ENCODE measurements at regions not wholly inside any gene's neighbourhood (a gene's known extent, or its start where the extent isn't known, plus 50 kb on each side); places are given as distances from the start of the nearest gene placed in this dataset.

GRCh38 chr18:38790786-38791185 lies 1225.2 kb upstream of the CELF4 start:
- no peak overlapping the region for H3K4me3 ChIP-seq (ENCODE audit: low read depth, low read length)
- no peaks in the 10 kb centered on the region for H3K9me3 ChIP-seq
- H3K9me3 Mint-ChIP-seq (ENCODE audit: unreplicated experiment), result no peaks in the 10 kb centered on the region
- H3K4me1 Mint-ChIP-seq (ENCODE audit: low read depth, unreplicated experiment), result no peaks in the 10 kb centered on the region
- CTCF ChIA-PET, result no interaction called here
- H3K27ac Mint-ChIP-seq (ENCODE audit: unreplicated experiment), result no peak overlapping the region
- no peak overlapping the region for H3K4me3 Mint-ChIP-seq (ENCODE audit: unreplicated experiment)
- BruUV-seq (replicated peaks), result no TSS peak
- POLR2A ChIA-PET, result no interaction called here
- intact Hi-C loops (cut with micrococcal nuclease; ENCODE audit: unreplicated experiment), result no loop called here
- no peaks in the 10 kb centered on the region for H3K27me3 Mint-ChIP-seq (ENCODE audit: insufficient read depth, unreplicated experiment)
- DNase-seq, result no peak
- H3K36me3 ChIP-seq (ENCODE audit: control insufficient read depth, insufficient read depth, low read length), result no peaks in the 10 kb centered on the region
- no peaks in the 10 kb centered on the region for H3K27me3 ChIP-seq (replicated peaks; ENCODE audit: control insufficient read depth, insufficient read depth, low read length)
- TF ChIP-seq CTCF (IDR thresholded peaks at IDR 0.05; ENCODE audit: insufficient read depth in 1 of 2, low read depth in 1 of 2, low read length in 1 of 2, severe bottlenecking in 1 of 2, unreplicated experiment in 1 of 2), result no peak
- no peaks in the 10 kb centered on the region for H3K4me1 ChIP-seq
- no peaks in the 10 kb centered on the region for H3K36me3 Mint-ChIP-seq (ENCODE audit: insufficient read depth, unreplicated experiment)

GRCh38 chr18:38790303-38790702 lies 1224.7 kb upstream of the CELF4 start:
- Mint-ChIP-seq H3K4me3 (ENCODE audit: unreplicated experiment) (no peak overlapping the region), H3K36me3 (ENCODE audit: insufficient read depth, unreplicated experiment) (no peaks in the 10 kb centered on the region), H3K27me3 (ENCODE audit: insufficient read depth, unreplicated experiment) (no peaks in the 10 kb centered on the region), H3K27ac (ENCODE audit: unreplicated experiment) (no peak overlapping the region), H3K9me3 (ENCODE audit: unreplicated experiment) (no peaks in the 10 kb centered on the region), H3K4me1 (ENCODE audit: low read depth, unreplicated experiment) (no peaks in the 10 kb centered on the region)
- DNase-seq, result no peak
- intact Hi-C loops (cut with micrococcal nuclease; ENCODE audit: unreplicated experiment), result no loop called here
- peak in 1 of 2 experiments; percentile 8 for TF ChIP-seq CTCF (IDR thresholded peaks at IDR 0.05; ENCODE audit: insufficient read depth in 1 of 2, low read depth in 1 of 2, low read length in 1 of 2, severe bottlenecking in 1 of 2, unreplicated experiment in 1 of 2)
- Histone ChIP-seq H3K4me1 (no peaks in the 10 kb centered on the region), H3K36me3 (ENCODE audit: control insufficient read depth, insufficient read depth, low read length) (no peaks in the 10 kb centered on the region), H3K4me3 (ENCODE audit: low read depth, low read length) (no peak overlapping the region), H3K9me3 (no peaks in the 10 kb centered on the region), H3K27me3 (replicated peaks; ENCODE audit: control insufficient read depth, insufficient read depth, low read length) (no peaks in the 10 kb centered on the region)
- BruUV-seq (replicated peaks), result no TSS peak
- POLR2A ChIA-PET, result no interaction called here
- CTCF ChIA-PET, result no interaction called here

GRCh38 chr18:38789141-38789540 lies 1223.5 kb upstream of the CELF4 start:
- intact Hi-C loops (cut with micrococcal nuclease; ENCODE audit: unreplicated experiment), result no loop called here
- no peaks in the 10 kb centered on the region for H3K27me3 ChIP-seq (replicated peaks; ENCODE audit: control insufficient read depth, insufficient read depth, low read length)
- H3K4me1 ChIP-seq, result no peaks in the 10 kb centered on the region
- no peak for TF ChIP-seq CTCF (IDR thresholded peaks at IDR 0.05; ENCODE audit: insufficient read depth in 1 of 2, low read depth in 1 of 2, low read length in 1 of 2, severe bottlenecking in 1 of 2, unreplicated experiment in 1 of 2)
- no peak overlapping the region for H3K4me3 ChIP-seq (ENCODE audit: low read depth, low read length)
- H3K36me3 Mint-ChIP-seq (ENCODE audit: insufficient read depth, unreplicated experiment), result no peaks in the 10 kb centered on the region
- no TSS peak for BruUV-seq (replicated peaks)
- no peak for DNase-seq
- H3K4me3 Mint-ChIP-seq (ENCODE audit: unreplicated experiment), result no peak overlapping the region
- no peaks in the 10 kb centered on the region for H3K27me3 Mint-ChIP-seq (ENCODE audit: insufficient read depth, unreplicated experiment)
- H3K9me3 Mint-ChIP-seq (ENCODE audit: unreplicated experiment), result no peaks in the 10 kb centered on the region
- no peak overlapping the region for H3K27ac Mint-ChIP-seq (ENCODE audit: unreplicated experiment)
- POLR2A ChIA-PET, result no interaction called here
- H3K4me1 Mint-ChIP-seq (ENCODE audit: low read depth, unreplicated experiment), result no peaks in the 10 kb centered on the region
- H3K9me3 ChIP-seq, result no peaks in the 10 kb centered on the region
- CTCF ChIA-PET, result no interaction called here
- no peaks in the 10 kb centered on the region for H3K36me3 ChIP-seq (ENCODE audit: control insufficient read depth, insufficient read depth, low read length)

Data from Caco-2 (cell line).